ENCODE measurements at regions not wholly inside any gene's neighbourhood (a gene's known extent, or its start where the extent isn't known, plus 50 kb on each side); places are given as distances from the start of the nearest gene placed in this dataset.

GRCh38 chr16:66133643-66134338 lies 232.7 kb upstream of the CDH5 start:
- TF ChIP-seq CTCF (IDR thresholded peaks at IDR 0.05) (no peak), POLR2A (IDR thresholded peaks at IDR 0.05) (no peak)

Data from uterus (tissue), 2 donors.